Endodermal cell (in vitro differentiated cells): ENCODE measurements at regions not wholly inside any gene's neighbourhood (a gene's known extent, or its start where the extent isn't known, plus 50 kb on each side); places are given as distances from the start of the nearest gene placed in this dataset.

Source experiments
- DNase-seq: peaks from one replicate; pipeline ENCODE4 v3.0.0-alpha.2; 2017
- H3K27ac ChIP-seq: 2 replicates; pipeline ENCODE4 v1.5.1; 2013; ENCODE audit warnings: mild to moderate bottlenecking, low read depth, low read length, moderate library complexity
- H3K27me3 ChIP-seq: 2 replicates; pipeline ENCODE4 v1.6.1; 2013; ENCODE audit warnings: mild to moderate bottlenecking, low read length, moderate library complexity; ENCODE audit not compliant: insufficient read depth, control insufficient read depth, poor library complexity, severe bottlenecking
- H3K36me3 ChIP-seq: 2 replicates; pipeline ENCODE4 v1.7.0; 2013; ENCODE audit warnings: mild to moderate bottlenecking, low read length, moderate library complexity; ENCODE audit not compliant: control insufficient read depth, insufficient read depth
- H3K4me1 ChIP-seq: one replicate; pipeline ENCODE4 v1.7.0; 2013; ENCODE audit warnings: low read length; ENCODE audit not compliant: control insufficient read depth, insufficient read depth
- H3K4me3 ChIP-seq: 2 replicates; pipeline ENCODE4 v1.5.1; 2013; ENCODE audit warnings: mild to moderate bottlenecking, low read length, moderate library complexity
- H3K9ac ChIP-seq: 2 replicates; pipeline ENCODE4 v1.6.1; 2013; ENCODE audit warnings: mild to moderate bottlenecking, low read length, moderate library complexity; ENCODE audit not compliant: poor library complexity, severe bottlenecking; ENCODE audit errors: extremely low read depth
- H3K9me3 ChIP-seq: 2 replicates; pipeline ENCODE4 v1.6.1; 2013; ENCODE audit warnings: mild to moderate bottlenecking, low read length, moderate library complexity; ENCODE audit not compliant: control insufficient read depth
- H3K27ac Mint-ChIP-seq: 2 replicates; pipeline ENCODE4 v1.8.0; 2020; ENCODE audit warnings: mixed read lengths
- H3K27me3 Mint-ChIP-seq: 2 replicates; pipeline ENCODE4 v1.8.0; 2021; ENCODE audit warnings: mild to moderate bottlenecking, mixed read lengths; ENCODE audit not compliant: insufficient read depth
- H3K36me3 Mint-ChIP-seq: 2 replicates; pipeline ENCODE4 v1.8.0; 2020; ENCODE audit warnings: low read depth, mixed read lengths
- H3K4me1 Mint-ChIP-seq: 2 replicates; pipeline ENCODE4 v1.8.0; 2020; ENCODE audit warnings: mixed read lengths
- H3K4me3 Mint-ChIP-seq: 2 replicates; pipeline ENCODE4 v1.8.0; 2020; ENCODE audit warnings: mild to moderate bottlenecking, moderate library complexity, mixed read lengths
- H3K9me3 Mint-ChIP-seq: 2 replicates; pipeline ENCODE4 v1.8.0; 2020; ENCODE audit warnings: mild to moderate bottlenecking, mixed read lengths
- CTCF ChIP-seq: fragments of 200-600 bp; sonication (generic); conservative IDR thresholded peaks from 2 replicates; pipeline ENCODE4 v1.5.0; 2021; ENCODE audit warnings: antibody characterized with exemption, mild to moderate bottlenecking
- WGBS, 2 experiments: methylation state at CpG; one replicate each; pipeline versions ENCODE4 v1.1.5 to v1.1.7; 2013; ENCODE audit warnings: missing lambda C conversion rate in 2 of 2, mixed read lengths in 1 of 2; ENCODE audit not compliant: insufficient coverage in 1 of 2, insufficient read length in 1 of 2; 5-methylcytosine and 5-hydroxymethylcytosine counted together

- Mint-ChIP-seq H3K9me3 (peaks cover 21% of the 10 kb centered on the region), H3K4me1 (peaks cover 3% of the 10 kb centered on the region), H3K27me3 (no peaks in the 10 kb centered on the region), H3K4me3 (no peak overlapping the region), H3K36me3 (peaks cover 2% of the 10 kb centered on the region), H3K27ac (no peak overlapping the region)
- no peaks in the 10 kb centered on the region for H3K4me1 ChIP-seq
- H3K9ac ChIP-seq = no peak overlapping the region
- no peaks in the 10 kb centered on the region for H3K27me3 ChIP-seq
- no peaks in the 10 kb centered on the region for H3K36me3 ChIP-seq
- H3K9me3 ChIP-seq = peaks cover 20% of the 10 kb centered on the region
- DNase-seq = no peak
- 76 to 89% methylated on average over 4 to 6 of the region's 6 CpGs for WGBS, 2 experiments
- no peak for TF ChIP-seq CTCF
- no peak overlapping the region for H3K27ac ChIP-seq
- no peak overlapping the region for H3K4me3 ChIP-seq
Observed at GRCh38 chr13:29991343-29991742, 140.9 kb upstream of the UBL3 start.

DNA sequence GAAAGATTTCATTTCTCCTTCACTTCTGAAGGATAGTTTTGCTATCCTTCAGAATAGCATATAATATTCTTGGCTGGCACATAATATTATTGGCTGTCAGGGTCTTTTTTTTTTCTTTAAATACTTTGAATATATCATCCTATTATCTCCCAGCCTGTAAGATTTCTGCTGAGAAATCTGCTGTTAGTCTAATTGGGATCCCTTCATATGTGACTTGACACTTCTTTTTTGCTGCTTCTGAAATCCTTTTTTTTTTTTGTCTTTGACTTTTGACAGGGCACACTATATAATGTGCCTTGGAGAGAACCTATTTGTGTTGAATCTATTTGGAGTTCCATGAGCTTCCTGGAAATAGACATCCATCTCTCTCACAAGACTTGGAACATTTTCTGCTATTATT, 136.9 kb upstream of the UBL3 start:
- Mint-ChIP-seq H3K36me3 (peaks cover 4% of the 10 kb centered on the region), H3K27ac (no peak overlapping the region), H3K27me3 (no peaks in the 10 kb centered on the region), H3K9me3 (peaks cover 43% of the 10 kb centered on the region), H3K4me1 (no peaks in the 10 kb centered on the region), H3K4me3 (no peak overlapping the region)
- Histone ChIP-seq H3K4me1 (no peaks in the 10 kb centered on the region), H3K9ac (no peak overlapping the region), H3K4me3 (no peak overlapping the region), H3K27ac (no peak overlapping the region), H3K27me3 (no peaks in the 10 kb centered on the region), H3K9me3 (peaks cover 34% of the 10 kb centered on the region), H3K36me3 (no peaks in the 10 kb centered on the region)
- no peak for DNase-seq
- TF ChIP-seq CTCF = no peak

- H3K9me3 ChIP-seq = peaks cover 3% of the 10 kb centered on the region
- no peak overlapping the region for H3K4me3 ChIP-seq
- no peak overlapping the region for H3K27ac Mint-ChIP-seq
- WGBS, 2 experiments = 85 to 94% methylated on average over 2 of the region's 2 CpGs
- no peak overlapping the region for H3K9ac ChIP-seq
- H3K4me1 ChIP-seq = no peaks in the 10 kb centered on the region
- H3K27ac ChIP-seq = no peak overlapping the region
- peaks cover 21% of the 10 kb centered on the region for H3K9me3 Mint-ChIP-seq
- no peaks in the 10 kb centered on the region for H3K27me3 Mint-ChIP-seq
- H3K36me3 ChIP-seq = no peaks in the 10 kb centered on the region
- DNase-seq = no peak
- H3K4me1 Mint-ChIP-seq = no peaks in the 10 kb centered on the region
- no peak for TF ChIP-seq CTCF
- H3K4me3 Mint-ChIP-seq = no peak overlapping the region
- no peaks in the 10 kb centered on the region for H3K27me3 ChIP-seq
- H3K36me3 Mint-ChIP-seq = no peaks in the 10 kb centered on the region
Observed at GRCh38 chr13:29980339-29980738, 129.9 kb upstream of the UBL3 start.
